ENCODE measurements at regions not wholly inside any gene's neighbourhood (a gene's known extent, or its start where the extent isn't known, plus 50 kb on each side); places are given as distances from the start of the nearest gene placed in this dataset.
A peak's percentile ranks its signal among the peaks of the same experiment; 100 is the strongest.

- TF ChIP-seq, protein P1, sequence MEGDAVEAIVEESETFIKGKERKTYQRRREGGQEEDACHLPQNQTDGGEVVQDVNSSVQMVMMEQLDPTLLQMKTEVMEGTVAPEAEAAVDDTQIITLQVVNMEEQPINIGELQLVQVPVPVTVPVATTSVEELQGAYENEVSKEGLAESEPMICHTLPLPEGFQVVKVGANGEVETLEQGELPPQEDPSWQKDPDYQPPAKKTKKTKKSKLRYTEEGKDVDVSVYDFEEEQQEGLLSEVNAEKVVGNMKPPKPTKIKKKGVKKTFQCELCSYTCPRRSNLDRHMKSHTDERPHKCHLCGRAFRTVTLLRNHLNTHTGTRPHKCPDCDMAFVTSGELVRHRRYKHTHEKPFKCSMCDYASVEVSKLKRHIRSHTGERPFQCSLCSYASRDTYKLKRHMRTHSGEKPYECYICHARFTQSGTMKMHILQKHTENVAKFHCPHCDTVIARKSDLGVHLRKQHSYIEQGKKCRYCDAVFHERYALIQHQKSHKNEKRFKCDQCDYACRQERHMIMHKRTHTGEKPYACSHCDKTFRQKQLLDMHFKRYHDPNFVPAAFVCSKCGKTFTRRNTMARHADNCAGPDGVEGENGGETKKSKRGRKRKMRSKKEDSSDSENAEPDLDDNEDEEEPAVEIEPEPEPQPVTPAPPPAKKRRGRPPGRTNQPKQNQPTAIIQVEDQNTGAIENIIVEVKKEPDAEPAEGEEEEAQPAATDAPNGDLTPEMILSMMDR (IDR thresholded peaks at IDR 0.05; ENCODE audit: insufficient read depth, low read length, severe bottlenecking) = no peak
- no peak for DNase-seq (ENCODE audit: low read depth)
- Histone ChIP-seq H3K4me3 (ENCODE audit: low read depth, low read length) (no peak overlapping the region), H3K36me3 (ENCODE audit: control insufficient read depth, insufficient read depth, low read length) (no peaks in the 10 kb centered on the region), H3K27me3 (ENCODE audit: control insufficient read depth, insufficient read depth, low read length) (no peaks in the 10 kb centered on the region)
- no peak for FAIRE-seq
These were observed 235.0 kb upstream of the ZC3H12C start for GRCh38 chr11:109858152-109858551.

GRCh38 chr11:109859045-109859724, 234.0 kb upstream of the ZC3H12C start:
- FAIRE-seq = no peak
- TF ChIP-seq, protein P1 (IDR thresholded peaks at IDR 0.05; ENCODE audit: insufficient read depth, low read length, severe bottlenecking) = no peak

DNA sequence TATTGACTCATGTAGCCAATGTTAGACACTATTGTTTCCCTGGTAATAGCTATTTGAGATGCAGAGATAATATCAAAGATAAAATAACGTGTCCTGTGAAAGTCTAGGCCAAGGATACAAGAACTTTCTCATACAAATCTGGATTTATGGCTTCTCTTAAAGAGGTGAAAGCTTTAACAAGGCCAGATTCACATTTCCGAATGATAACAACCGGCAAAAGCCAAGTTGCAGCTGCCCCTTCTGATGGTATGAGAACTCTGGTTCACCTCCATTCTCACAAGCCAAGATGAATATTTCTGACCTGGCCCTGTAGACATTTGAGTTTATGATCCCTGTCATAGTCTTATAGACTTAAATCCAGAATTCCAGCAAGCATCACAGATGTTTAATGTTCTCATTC, 230.4 kb upstream of the ZC3H12C start:
- no peak overlapping the region for H3K4me3 ChIP-seq (ENCODE audit: low read depth, low read length)
- DNase-seq (ENCODE audit: low read depth) = no peak
- TF ChIP-seq, protein P1 (IDR thresholded peaks at IDR 0.05; ENCODE audit: insufficient read depth, low read length, severe bottlenecking) = no peak
- no peaks in the 10 kb centered on the region for H3K27me3 ChIP-seq (ENCODE audit: control insufficient read depth, insufficient read depth, low read length)
- no peak for FAIRE-seq
- no peaks in the 10 kb centered on the region for H3K36me3 ChIP-seq (ENCODE audit: control insufficient read depth, insufficient read depth, low read length)

More at GRCh38 chr11:109859045-109859724, 234.0 kb upstream of the ZC3H12C start:
- Histone ChIP-seq H3K27me3 (ENCODE audit: control insufficient read depth, insufficient read depth, low read length) (no peaks in the 10 kb centered on the region), H3K36me3 (ENCODE audit: control insufficient read depth, insufficient read depth, low read length) (no peaks in the 10 kb centered on the region), H3K4me3 (ENCODE audit: low read depth, low read length) (no peak overlapping the region)
- peak; percentile 77 for DNase-seq (ENCODE audit: low read depth)

- TF ChIP-seq, protein P1 (IDR thresholded peaks at IDR 0.05; ENCODE audit: insufficient read depth, low read length, severe bottlenecking) = no peak
- no peak overlapping the region for H3K4me3 ChIP-seq (ENCODE audit: low read depth, low read length)
- H3K36me3 ChIP-seq (ENCODE audit: control insufficient read depth, insufficient read depth, low read length) = no peaks in the 10 kb centered on the region
- peak; percentile 52 for FAIRE-seq
- H3K27me3 ChIP-seq (ENCODE audit: control insufficient read depth, insufficient read depth, low read length) = no peaks in the 10 kb centered on the region
- no peak for DNase-seq (ENCODE audit: low read depth)
These were observed 229.0 kb upstream of the ZC3H12C start for GRCh38 chr11:109864151-109864661.

- DNase-seq (ENCODE audit: low read depth) = peak; percentile 65
- FAIRE-seq = peak; percentile 28
- Histone ChIP-seq H3K27me3 (ENCODE audit: control insufficient read depth, insufficient read depth, low read length) (no peaks in the 10 kb centered on the region), H3K36me3 (ENCODE audit: control insufficient read depth, insufficient read depth, low read length) (no peaks in the 10 kb centered on the region), H3K4me3 (ENCODE audit: low read depth, low read length) (no peak overlapping the region)
- TF ChIP-seq, protein P1 (IDR thresholded peaks at IDR 0.05; ENCODE audit: insufficient read depth, low read length, severe bottlenecking) = no peak
These were observed 228.2 kb upstream of the ZC3H12C start for GRCh38 chr11:109864834-109865547.
